ENCODE measurements at regions not wholly inside any gene's neighbourhood (a gene's known extent, or its start where the extent isn't known, plus 50 kb on each side); places are given as distances from the start of the nearest gene placed in this dataset.

DNA sequence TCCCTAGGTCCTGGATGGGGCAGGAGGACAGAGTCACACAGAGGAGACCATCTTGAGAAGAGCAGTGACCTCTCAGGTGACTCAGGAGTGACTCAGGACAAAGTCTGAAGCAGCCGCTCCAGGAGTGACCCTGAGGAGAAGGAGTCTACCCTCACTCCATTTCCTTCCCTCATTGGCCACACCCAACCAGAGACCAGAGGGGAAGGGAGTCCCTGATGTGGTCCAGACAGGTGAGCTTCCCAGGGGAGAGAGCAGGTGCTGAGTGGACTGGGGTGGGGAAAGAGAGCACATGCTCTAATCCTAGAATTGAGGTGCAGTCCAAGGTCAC, 75.5 kb upstream of the MEDAG start:
- intact Hi-C loops (cut with micrococcal nuclease; ENCODE audit: unreplicated experiment) = no loop called here
- BruUV-seq (replicated peaks) = no TSS peak
- no peak for DNase-seq (ENCODE audit: low spot score)
- ChIA-PET CTCF (no interaction called here), POLR2A (ENCODE audit: low non-redundant PET) (no interaction called here)
- Histone ChIP-seq H3K9me3 (ENCODE audit: low read depth, low read length, poor library complexity, severe bottlenecking) (no peaks in the 10 kb centered on the region), H3K4me3 (ENCODE audit: low read depth, low read length, poor library complexity, severe bottlenecking) (no peak overlapping the region), H3K36me3 (ENCODE audit: insufficient read depth, low read length, poor library complexity, severe bottlenecking) (no peaks in the 10 kb centered on the region), H3K27ac (ENCODE audit: low read depth, low read length, poor library complexity, severe bottlenecking) (no peak overlapping the region), H3K4me1 (ENCODE audit: insufficient read depth, low read length, poor library complexity, severe bottlenecking) (peaks cover 6% of the 10 kb centered on the region), H3K27me3 (replicated peaks; ENCODE audit: insufficient read depth, low read depth, low read length, poor library complexity) (no peaks in the 10 kb centered on the region)
- TF ChIP-seq EZH2 (IDR thresholded peaks at IDR 0.05; ENCODE audit: borderline replicate concordance, low read depth, low read length, poor library complexity, severe bottlenecking) = no peak
- TF ChIP-seq, protein P1, sequence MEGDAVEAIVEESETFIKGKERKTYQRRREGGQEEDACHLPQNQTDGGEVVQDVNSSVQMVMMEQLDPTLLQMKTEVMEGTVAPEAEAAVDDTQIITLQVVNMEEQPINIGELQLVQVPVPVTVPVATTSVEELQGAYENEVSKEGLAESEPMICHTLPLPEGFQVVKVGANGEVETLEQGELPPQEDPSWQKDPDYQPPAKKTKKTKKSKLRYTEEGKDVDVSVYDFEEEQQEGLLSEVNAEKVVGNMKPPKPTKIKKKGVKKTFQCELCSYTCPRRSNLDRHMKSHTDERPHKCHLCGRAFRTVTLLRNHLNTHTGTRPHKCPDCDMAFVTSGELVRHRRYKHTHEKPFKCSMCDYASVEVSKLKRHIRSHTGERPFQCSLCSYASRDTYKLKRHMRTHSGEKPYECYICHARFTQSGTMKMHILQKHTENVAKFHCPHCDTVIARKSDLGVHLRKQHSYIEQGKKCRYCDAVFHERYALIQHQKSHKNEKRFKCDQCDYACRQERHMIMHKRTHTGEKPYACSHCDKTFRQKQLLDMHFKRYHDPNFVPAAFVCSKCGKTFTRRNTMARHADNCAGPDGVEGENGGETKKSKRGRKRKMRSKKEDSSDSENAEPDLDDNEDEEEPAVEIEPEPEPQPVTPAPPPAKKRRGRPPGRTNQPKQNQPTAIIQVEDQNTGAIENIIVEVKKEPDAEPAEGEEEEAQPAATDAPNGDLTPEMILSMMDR (conservative IDR thresholded peaks at IDR 0.05; ENCODE audit: low read depth, low read length) = no peak

DNA sequence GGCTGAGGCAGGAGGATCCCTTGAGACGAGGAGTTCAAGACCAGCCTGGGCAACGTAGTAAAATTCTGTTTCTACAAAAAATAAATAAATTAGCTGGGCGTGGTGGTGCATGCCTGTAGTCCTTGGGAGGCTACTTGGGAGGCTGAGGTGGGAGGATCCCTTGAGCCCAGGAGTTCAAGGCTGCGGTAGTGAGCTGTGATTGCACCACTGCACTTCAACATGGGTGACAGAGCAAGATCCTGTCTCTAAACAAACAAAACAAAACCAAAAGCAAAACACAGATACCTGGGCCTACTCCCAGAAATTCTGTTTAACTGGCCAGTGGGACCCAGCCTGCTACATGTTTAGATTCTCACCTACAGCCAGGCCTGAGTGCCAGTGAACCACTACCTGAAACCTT, 74.6 kb upstream of the MEDAG start:
- DNase-seq (ENCODE audit: low spot score) = no peak
- no TSS peak for BruUV-seq (replicated peaks)
- Histone ChIP-seq H3K4me1 (ENCODE audit: insufficient read depth, low read length, poor library complexity, severe bottlenecking) (peaks cover 6% of the 10 kb centered on the region), H3K36me3 (ENCODE audit: insufficient read depth, low read length, poor library complexity, severe bottlenecking) (no peaks in the 10 kb centered on the region), H3K4me3 (ENCODE audit: low read depth, low read length, poor library complexity, severe bottlenecking) (no peak overlapping the region), H3K27me3 (replicated peaks; ENCODE audit: insufficient read depth, low read depth, low read length, poor library complexity) (no peaks in the 10 kb centered on the region), H3K9me3 (ENCODE audit: low read depth, low read length, poor library complexity, severe bottlenecking) (no peaks in the 10 kb centered on the region), H3K27ac (ENCODE audit: low read depth, low read length, poor library complexity, severe bottlenecking) (no peak overlapping the region)
- POLR2A ChIA-PET (ENCODE audit: low non-redundant PET) = no interaction called here
- TF ChIP-seq, protein P1 (conservative IDR thresholded peaks at IDR 0.05; ENCODE audit: low read depth, low read length) = no peak
- no peak for TF ChIP-seq EZH2 (IDR thresholded peaks at IDR 0.05; ENCODE audit: borderline replicate concordance, low read depth, low read length, poor library complexity, severe bottlenecking)
- CTCF ChIA-PET = no interaction called here
- intact Hi-C loops (cut with micrococcal nuclease; ENCODE audit: unreplicated experiment) = no loop called here

DNA sequence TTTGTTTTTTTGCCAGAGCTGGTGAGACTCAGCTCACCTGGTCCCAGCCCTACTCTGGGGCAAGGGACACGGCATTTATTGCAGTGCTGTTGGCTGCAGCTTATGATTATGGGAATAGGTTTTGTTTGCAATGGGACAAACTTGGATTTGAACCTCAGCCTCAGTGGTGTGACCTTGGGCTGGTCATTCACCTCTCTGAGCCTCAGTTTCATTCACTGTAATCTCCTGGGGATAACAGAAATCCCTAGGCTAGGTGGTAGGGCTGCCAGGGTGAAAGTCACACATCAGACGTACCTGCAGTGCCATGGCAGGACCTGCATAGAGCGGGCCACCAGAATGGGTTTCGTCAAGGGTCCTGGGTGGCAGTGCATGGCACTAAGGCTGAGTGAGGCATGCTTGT, 73.7 kb upstream of the MEDAG start:
- CTCF ChIA-PET = interaction anchor here (0.6 to 0.8 kb wide), 2 partner anchors 26 to 339 kb away, joined by 4 to 7 read pairs; no protein-coding TSS in a partner anchor
- intact Hi-C loops (cut with micrococcal nuclease; ENCODE audit: unreplicated experiment) = no loop called here
- no TSS peak for BruUV-seq (replicated peaks)
- Histone ChIP-seq H3K27ac (ENCODE audit: low read depth, low read length, poor library complexity, severe bottlenecking) (no peak overlapping the region), H3K4me1 (ENCODE audit: insufficient read depth, low read length, poor library complexity, severe bottlenecking) (peaks cover 6% of the 10 kb centered on the region), H3K9me3 (ENCODE audit: low read depth, low read length, poor library complexity, severe bottlenecking) (no peaks in the 10 kb centered on the region), H3K36me3 (ENCODE audit: insufficient read depth, low read length, poor library complexity, severe bottlenecking) (no peaks in the 10 kb centered on the region), H3K4me3 (ENCODE audit: low read depth, low read length, poor library complexity, severe bottlenecking) (no peak overlapping the region), H3K27me3 (replicated peaks; ENCODE audit: insufficient read depth, low read depth, low read length, poor library complexity) (no peaks in the 10 kb centered on the region)
- no peak for DNase-seq (ENCODE audit: low spot score)
- POLR2A ChIA-PET (ENCODE audit: low non-redundant PET) = no interaction called here
- TF ChIP-seq, protein P1 (conservative IDR thresholded peaks at IDR 0.05; ENCODE audit: low read depth, low read length) = no peak
- no peak for TF ChIP-seq EZH2 (IDR thresholded peaks at IDR 0.05; ENCODE audit: borderline replicate concordance, low read depth, low read length, poor library complexity, severe bottlenecking)

Data from A673 (cell line).